K562 (cell line): ENCODE measurements at regions not wholly inside any gene's neighbourhood (a gene's known extent, or its start where the extent isn't known, plus 50 kb on each side); places are given as distances from the start of the nearest gene placed in this dataset.

ENCODE experiments used
- ATAC-seq: fragments of 200-7000 bp; cut with Tn5 transposase; 3 replicates; pipeline ENCODE4 v1.9.1; 2020; ENCODE audit warnings: moderate library complexity
- BruUV-seq: library from RNA; stranded (reverse); fragments of 400-500 nt; replicated peaks from 2 replicates; lab custom pipeline; 2021; lab: Mats Ljungman, UMichigan
- CTCF ChIA-PET: fragments of 300-600 bp; formaldehyde crosslinking; extraction: SDS; loops from one replicate; lab custom pipeline; 2021; ENCODE audit warnings: low intra/inter-chr PET ratio; lab: Yijun Ruan, JAX
- POLR2A ChIA-PET: fragments of 300-600, 350-650 bp; sonication (Branson Sonifier 250); formaldehyde crosslinking; extraction: SDS; loops from one replicate; lab custom pipeline; 2021; ENCODE audit warnings: antibody characterized with exemption, inconsistent platforms; lab: Yijun Ruan, JAX
- DNase-seq, 4 experiments: peaks; one replicate each; pipeline versions ENCODE4 v3.0.0 to v3.0.0-alpha.2; 2011 to 2018; ENCODE audit warnings: low spot score in 3 of 4, mixed read lengths in 3 of 4; ENCODE audit errors: extremely low read depth in 1 of 4
- FAIRE-seq: peaks from 2 replicates; lab custom pipeline; 2011; peaks lifted over from hg19 to GRCh38; lab: Jason Lieb, UNC
- H2AFZ ChIP-seq: 2 replicates; pipeline ENCODE4 v1.6.0; 2011; ENCODE audit warnings: low read depth, low read length, control low read depth, inconsistent platforms
- H3K27ac ChIP-seq: fragments of 200-600 bp; 3 replicates; pipeline ENCODE4 v1.8.0; 2011; ENCODE audit warnings: low read depth, mild to moderate bottlenecking, control low read depth, inconsistent platforms, low read length, moderate library complexity, mixed read lengths; ENCODE audit errors: extremely low read depth
- H3K27me3 ChIP-seq, 2 experiments: fragments of 300-600 bp in 1 of 2; 2 replicates in 1 of 2; 3 replicates in 1 of 2; pipeline versions ENCODE4 v1.6.0 to v1.8.0; 2011; ENCODE audit warnings: inconsistent platforms in 2 of 2, low read length in 2 of 2, mild to moderate bottlenecking in 1 of 2, mixed read lengths in 1 of 2, moderate library complexity in 1 of 2; ENCODE audit not compliant: control insufficient read depth in 2 of 2, insufficient read depth in 2 of 2
- H3K36me3 ChIP-seq: fragments of 300-600 bp; 3 replicates; pipeline ENCODE4 v1.8.0; 2011; ENCODE audit warnings: mild to moderate bottlenecking, low read length, inconsistent platforms; ENCODE audit not compliant: control insufficient read depth, insufficient read depth
- H3K4me1 ChIP-seq, 2 experiments: fragments of 200-600 bp in 1 of 2; replicated peaks in 1 of 2; 2 replicates in 1 of 2; 3 replicates in 1 of 2; pipeline versions ENCODE4 v1.5.1 to v1.8.0; 2011; ENCODE audit warnings: inconsistent platforms in 2 of 2, low read length in 2 of 2, mild to moderate bottlenecking in 1 of 2, mixed read lengths in 1 of 2, moderate library complexity in 1 of 2; ENCODE audit not compliant: control insufficient read depth in 2 of 2, insufficient read depth in 2 of 2
- H3K4me2 ChIP-seq: 2 replicates; pipeline ENCODE4 v1.6.1; 2011; ENCODE audit warnings: low read length, control low read depth, inconsistent platforms, mixed read lengths; ENCODE audit not compliant: insufficient read depth
- H3K4me3 ChIP-seq: fragments of 200-600 bp; sonication (generic), shearing (Covaris generic); 2 replicates; pipeline ENCODE4 v1.5.1; 2016; ENCODE audit warnings: control low read depth, inconsistent platforms
- H3K79me2 ChIP-seq: fragments of 200-600 bp; 3 replicates; pipeline ENCODE4 v1.8.0; 2011; ENCODE audit warnings: low read length, inconsistent platforms; ENCODE audit not compliant: control insufficient read depth, insufficient read depth
- H3K9ac ChIP-seq, 2 experiments: 2 replicates each; pipeline versions ENCODE4 v1.6.0 to v1.6.1; 2011; ENCODE audit warnings: low read depth in 2 of 2, low read length in 2 of 2, control low read depth in 1 of 2, inconsistent platforms in 1 of 2, mild to moderate bottlenecking in 1 of 2, mixed read lengths in 1 of 2; ENCODE audit not compliant: insufficient read depth in 1 of 2
- H3K9me1 ChIP-seq: one replicate; pipeline ENCODE4 v1.6.0; 2011; ENCODE audit warnings: inconsistent platforms, mild to moderate bottlenecking, low read length, moderate library complexity; ENCODE audit not compliant: control insufficient read depth, insufficient read depth
- H3K9me3 ChIP-seq: replicated peaks from 2 replicates; pipeline ENCODE4 v1.5.1; 2011; ENCODE audit warnings: low read depth, low read length, inconsistent platforms; ENCODE audit not compliant: control insufficient read depth, insufficient read depth
- H4K20me1 ChIP-seq: replicated peaks from 2 replicates; pipeline ENCODE4 v1.6.1; 2011; ENCODE audit warnings: low read length, inconsistent platforms, mixed read lengths; ENCODE audit not compliant: control insufficient read depth, insufficient read depth
- ARID1B ChIP-seq: fragments of 450-650 bp; IDR thresholded peaks from 2 replicates; pipeline ENCODE4 v1.6.1; 2016; ENCODE audit warnings: antibody characterized with exemption, mild to moderate bottlenecking, inconsistent platforms
- CREB5 ChIP-seq: fragments of 250-450 bp; sonication (Bioruptor Pico); IDR thresholded peaks from 2 replicates; pipeline ENCODE4 v1.5.0; 2020; ENCODE audit warnings: mild to moderate bottlenecking
- EGR1 ChIP-seq: fragments of 450-650 bp; conservative IDR thresholded peaks from 2 replicates; pipeline ENCODE4 v1.6.1; 2017; ENCODE audit warnings: mild to moderate bottlenecking
- ETV5 ChIP-seq: sonication (generic); formaldehyde crosslinking; IDR thresholded peaks from 2 replicates; pipeline ENCODE4 v1.4.0; 2020; ENCODE audit warnings: low read depth, mild to moderate bottlenecking, missing genetic modification reagents
- FUS ChIP-seq: fragments of 200-400 bp; formaldehyde crosslinking; optimal IDR thresholded peaks from 2 replicates; pipeline ENCODE3; 2017; ENCODE audit warnings: low read depth, low read length
- KLF1 ChIP-seq: fragments of 450-650 bp; IDR thresholded peaks from 2 replicates; pipeline ENCODE4 v1.6.1; 2016; ENCODE audit warnings: missing genetic modification characterization, missing compliant biosample characterization
- NFRKB ChIP-seq: fragments of 450-650 bp; IDR thresholded peaks from 2 replicates; pipeline ENCODE4 v1.6.1; 2016; ENCODE audit warnings: low read depth
- PML ChIP-seq: IDR thresholded peaks from 2 replicates; pipeline ENCODE4 v1.6.1; 2012; ENCODE audit warnings: low read length, inconsistent platforms
- PREB ChIP-seq: sonication (generic); formaldehyde crosslinking; IDR thresholded peaks from 2 replicates; pipeline ENCODE4 v1.8.1; 2023; ENCODE audit warnings: mild to moderate bottlenecking, missing genetic modification reagents
- TEAD1 ChIP-seq, 2 experiments: fragments of 450-650 bp in 1 of 2; sonication (generic) in 1 of 2; formaldehyde crosslinking; IDR thresholded peaks; 2 replicates each; pipeline versions ENCODE4 v1.4.0 to v1.8.0; 2020 to 2022; ENCODE audit warnings: mild to moderate bottlenecking in 2 of 2, missing genetic modification reagents in 1 of 2
- ZNF76 ChIP-seq: fragments of 250-450 bp; sonication (Bioruptor Pico); IDR thresholded peaks from 2 replicates; pipeline ENCODE4 v1.4.0; 2020; ENCODE audit warnings: mild to moderate bottlenecking, moderate library complexity, borderline replicate concordance
- ZNF785 ChIP-seq: fragments of 250-450 bp; sonication (Bioruptor Pico); IDR thresholded peaks from 2 replicates; pipeline ENCODE4 v1.4.0; 2020; ENCODE audit warnings: mild to moderate bottlenecking
- in situ Hi-C: fragments of 300-500 bp; cut with MboI; formaldehyde crosslinking; loops from 4 replicates; pipeline ENCODE4 v1.15.0; 2018; ENCODE audit warnings: inconsistent platforms, mixed read lengths
- intact Hi-C: fragments of 100-400 bp; cut with micrococcal nuclease; formaldehyde crosslinking; loops from 2 replicates; pipeline ENCODE4 v1.14.2; 2022
- TF ChIP-seq, protein P1 (sequence below), 2 experiments: IDR thresholded peaks; 2 replicates each; pipeline ENCODE4 v1.6.1; 2012; ENCODE audit warnings: improper control_type of control experiment in 2 of 2, low read depth in 2 of 2, low read length in 2 of 2, borderline replicate concordance in 1 of 2
- TF ChIP-seq, protein P2 (sequence below): fragments of 250-450 bp; sonication (Bioruptor Pico); IDR thresholded peaks from 2 replicates; pipeline ENCODE4 v1.5.0; 2022; ENCODE audit warnings: mild to moderate bottlenecking

- DNase-seq (no peak), ATAC-seq (no peak), FAIRE-seq (no peak)
- H3K9me1 ChIP-seq = no peaks in the 10 kb centered on the region
- no peaks in the 10 kb centered on the region for H3K9me3 ChIP-seq
- no peak overlapping the region for H3K4me2 ChIP-seq
- intact Hi-C loops (no loop called here), in situ Hi-C loops (no loop called here)
- no peaks in the 10 kb centered on the region for H3K36me3 ChIP-seq
- TF ChIP-seq NFRKB (no peak), PML (no peak), PREB (no peak), EGR1 (no peak), KLF1 (no peak), ARID1B (no peak), TEAD1 (CRISPR knock-in tag; IDR thresholded peaks at IDR 0.05) (no peak), ZNF76 (CRISPR knock-in tag) (no peak), CREB5 (CRISPR knock-in tag) (no peak), ZNF785 (no peak), ETV5 (CRISPR knock-in tag) (no peak), FUS (no peak)
- TF ChIP-seq, protein P1, sequence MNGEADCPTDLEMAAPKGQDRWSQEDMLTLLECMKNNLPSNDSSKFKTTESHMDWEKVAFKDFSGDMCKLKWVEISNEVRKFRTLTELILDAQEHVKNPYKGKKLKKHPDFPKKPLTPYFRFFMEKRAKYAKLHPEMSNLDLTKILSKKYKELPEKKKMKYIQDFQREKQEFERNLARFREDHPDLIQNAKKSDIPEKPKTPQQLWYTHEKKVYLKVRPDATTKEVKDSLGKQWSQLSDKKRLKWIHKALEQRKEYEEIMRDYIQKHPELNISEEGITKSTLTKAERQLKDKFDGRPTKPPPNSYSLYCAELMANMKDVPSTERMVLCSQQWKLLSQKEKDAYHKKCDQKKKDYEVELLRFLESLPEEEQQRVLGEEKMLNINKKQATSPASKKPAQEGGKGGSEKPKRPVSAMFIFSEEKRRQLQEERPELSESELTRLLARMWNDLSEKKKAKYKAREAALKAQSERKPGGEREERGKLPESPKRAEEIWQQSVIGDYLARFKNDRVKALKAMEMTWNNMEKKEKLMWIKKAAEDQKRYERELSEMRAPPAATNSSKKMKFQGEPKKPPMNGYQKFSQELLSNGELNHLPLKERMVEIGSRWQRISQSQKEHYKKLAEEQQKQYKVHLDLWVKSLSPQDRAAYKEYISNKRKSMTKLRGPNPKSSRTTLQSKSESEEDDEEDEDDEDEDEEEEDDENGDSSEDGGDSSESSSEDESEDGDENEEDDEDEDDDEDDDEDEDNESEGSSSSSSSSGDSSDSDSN (IDR thresholded peaks at IDR 0.05; ENCODE audit: borderline replicate concordance in 1 of 2, low read depth in 2 of 2, low read length in 2 of 2) = no peak
- TF ChIP-seq, protein P2, sequence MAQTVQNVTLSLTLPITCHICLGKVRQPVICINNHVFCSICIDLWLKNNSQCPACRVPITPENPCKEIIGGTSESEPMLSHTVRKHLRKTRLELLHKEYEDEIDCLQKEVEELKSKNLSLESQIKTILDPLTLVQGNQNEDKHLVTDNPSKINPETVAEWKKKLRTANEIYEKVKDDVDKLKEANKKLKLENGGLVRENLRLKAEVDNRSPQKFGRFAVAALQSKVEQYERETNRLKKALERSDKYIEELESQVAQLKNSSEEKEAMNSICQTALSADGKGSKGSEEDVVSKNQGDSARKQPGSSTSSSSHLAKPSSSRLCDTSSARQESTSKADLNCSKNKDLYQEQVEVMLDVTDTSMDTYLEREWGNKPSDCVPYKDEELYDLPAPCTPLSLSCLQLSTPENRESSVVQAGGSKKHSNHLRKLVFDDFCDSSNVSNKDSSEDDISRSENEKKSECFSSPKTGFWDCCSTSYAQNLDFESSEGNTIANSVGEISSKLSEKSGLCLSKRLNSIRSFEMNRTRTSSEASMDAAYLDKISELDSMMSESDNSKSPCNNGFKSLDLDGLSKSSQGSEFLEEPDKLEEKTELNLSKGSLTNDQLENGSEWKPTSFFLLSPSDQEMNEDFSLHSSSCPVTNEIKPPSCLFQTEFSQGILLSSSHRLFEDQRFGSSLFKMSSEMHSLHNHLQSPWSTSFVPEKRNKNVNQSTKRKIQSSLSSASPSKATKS (CRISPR knock-in tag) = no peak
- H3K27me3 ChIP-seq = no peaks in the 10 kb centered on the region
- H2AFZ ChIP-seq = no peak overlapping the region
- no peak overlapping the region for H3K4me3 ChIP-seq
- POLR2A ChIA-PET = no interaction called here
- H3K9ac ChIP-seq = no peak overlapping the region
- no peaks in the 10 kb centered on the region for H3K4me1 ChIP-seq
- H3K79me2 ChIP-seq = no peaks in the 10 kb centered on the region
- CTCF ChIA-PET = no interaction called here
- BruUV-seq = no TSS peak
- no peaks in the 10 kb centered on the region for H4K20me1 ChIP-seq
- H3K27ac ChIP-seq = no peak overlapping the region
Measured at GRCh38 chr5:44900273-44900954, 91.7 kb downstream of the MRPS30 start.
